ENCODE measurements at regions not wholly inside any gene's neighbourhood (a gene's known extent, or its start where the extent isn't known, plus 50 kb on each side); places are given as distances from the start of the nearest gene placed in this dataset.

GRCh38 chr9:28661853-28662252, 1088.6 kb upstream of the C9orf72 start:
- DNase-seq = no peak

GRCh38 chr9:28662675-28663074, 1089.4 kb upstream of the C9orf72 start:
- no peak for DNase-seq

- no peak for DNase-seq
Observed at GRCh38 chr9:28668158-28668557, 1094.9 kb upstream of the C9orf72 start.

GRCh38 chr9:28671000-28671399, 1097.7 kb upstream of the C9orf72 start:
- no peak for DNase-seq

GRCh38 chr9:28678097-28678496, 1104.8 kb upstream of the C9orf72 start:
- DNase-seq = no peak

GRCh38 chr9:28688172-28688571, 1114.9 kb upstream of the C9orf72 start:
- no peak for DNase-seq

- DNase-seq = no peak
Observed at GRCh38 chr9:28692012-28692411, 1118.7 kb upstream of the C9orf72 start.

GRCh38 chr9:28696960-28697359, 1123.7 kb upstream of the C9orf72 start:
- DNase-seq = no peak

- no peak for DNase-seq
Observed at GRCh38 chr9:28699632-28700031, 1126.4 kb upstream of the C9orf72 start.

GRCh38 chr9:28707616-28708015, 1134.3 kb upstream of the C9orf72 start:
- no peak for DNase-seq

- DNase-seq = no peak
Observed at GRCh38 chr9:28714188-28714587, 1140.9 kb upstream of the C9orf72 start.

- no peak for DNase-seq
Observed at GRCh38 chr9:28718226-28718625, 1144.9 kb upstream of the C9orf72 start.

GRCh38 chr9:28720746-28721145, 1147.5 kb upstream of the C9orf72 start:
- DNase-seq = no peak

- DNase-seq = no peak
Observed at GRCh38 chr9:28730111-28730510, 1156.8 kb upstream of the C9orf72 start.

- DNase-seq = no peak
Observed at GRCh38 chr9:28735738-28736342, 1162.6 kb upstream of the C9orf72 start.

GRCh38 chr9:28741459-28741858, 1168.2 kb upstream of the C9orf72 start:
- DNase-seq = no peak

- no peak for DNase-seq
Observed at GRCh38 chr9:28747351-28747985, 1174.2 kb upstream of the C9orf72 start.

- DNase-seq = no peak
Observed at GRCh38 chr9:28750136-28750535, 1176.9 kb upstream of the C9orf72 start.

GRCh38 chr9:28758341-28758740, 1185.1 kb upstream of the C9orf72 start:
- DNase-seq = no peak

GRCh38 chr9:28758971-28759370, 1185.7 kb upstream of the C9orf72 start:
- no peak for DNase-seq

GRCh38 chr9:28762167-28762566, 1188.9 kb upstream of the C9orf72 start:
- no peak for DNase-seq

GRCh38 chr9:28764532-28764931, 1191.3 kb upstream of the C9orf72 start:
- DNase-seq = no peak

GRCh38 chr9:28770226-28770625, 1196.9 kb upstream of the C9orf72 start:
- no peak for DNase-seq

- no peak for DNase-seq
Observed at GRCh38 chr9:28770827-28771226, 1197.5 kb upstream of the C9orf72 start.
